Caco-2 (cell line): ENCODE measurements at regions not wholly inside any gene's neighbourhood (a gene's known extent, or its start where the extent isn't known, plus 50 kb on each side); places are given as distances from the start of the nearest gene placed in this dataset.

ENCODE experiments used
- BruUV-seq: library from RNA; stranded (reverse); fragments of 400-500 nt; replicated peaks from 2 replicates; lab custom pipeline; 2021; lab: Mats Ljungman, UMichigan
- CTCF ChIA-PET: fragments of 300-600 bp; sonication (Branson Sonifier 250); formaldehyde crosslinking; loops from one replicate; lab custom pipeline; 2022; ENCODE audit warnings: antibody characterized with exemption; lab: Charles Lee
- POLR2A ChIA-PET: fragments of 300-600 bp; sonication (Branson Sonifier 250); formaldehyde crosslinking; loops from one replicate; lab custom pipeline; 2022; ENCODE audit warnings: antibody characterized with exemption; lab: Charles Lee
- DNase-seq, 2 experiments: peaks; one replicate each; pipeline versions ENCODE4 v3.0.0 to v3.0.0-alpha.2; 2020 to 2022
- H3K27me3 ChIP-seq: replicated peaks from 2 replicates; pipeline ENCODE4 v1.6.0; 2011; ENCODE audit warnings: low read length; ENCODE audit not compliant: control insufficient read depth, insufficient read depth
- H3K36me3 ChIP-seq: 2 replicates; pipeline ENCODE4 v1.5.1; 2011; ENCODE audit warnings: low read length; ENCODE audit not compliant: control insufficient read depth, insufficient read depth
- H3K4me1 ChIP-seq: fragments of 250-450 bp; sonication (Bioruptor Pico); 2 replicates; pipeline ENCODE4 v1.5.1; 2020; ENCODE audit warnings: mild to moderate bottlenecking
- H3K4me3 ChIP-seq: 2 replicates; pipeline ENCODE4 v1.5.1; 2011; ENCODE audit warnings: low read depth, mild to moderate bottlenecking, control low read depth, low read length
- H3K9me3 ChIP-seq: fragments of 250-450 bp; sonication (Bioruptor Pico); 2 replicates; pipeline ENCODE4 v1.5.1; 2020; ENCODE audit warnings: mild to moderate bottlenecking, moderate library complexity
- H3K27ac Mint-ChIP-seq: one replicate; pipeline ENCODE4 v1.8.0; 2022; ENCODE audit warnings: mixed read lengths; ENCODE audit not compliant: unreplicated experiment
- H3K27me3 Mint-ChIP-seq: one replicate; pipeline ENCODE4 v1.8.0; 2022; ENCODE audit warnings: mixed read lengths; ENCODE audit not compliant: insufficient read depth, unreplicated experiment
- H3K36me3 Mint-ChIP-seq: one replicate; pipeline ENCODE4 v1.8.0; 2022; ENCODE audit warnings: mild to moderate bottlenecking, mixed read lengths; ENCODE audit not compliant: insufficient read depth, unreplicated experiment
- H3K4me1 Mint-ChIP-seq: one replicate; pipeline ENCODE4 v1.8.0; 2022; ENCODE audit warnings: low read depth, mixed read lengths; ENCODE audit not compliant: unreplicated experiment
- H3K4me3 Mint-ChIP-seq: one replicate; pipeline ENCODE4 v1.8.0; 2022; ENCODE audit warnings: mild to moderate bottlenecking, moderate library complexity, mixed read lengths; ENCODE audit not compliant: unreplicated experiment
- H3K9me3 Mint-ChIP-seq: one replicate; pipeline ENCODE4 v1.8.0; 2022; ENCODE audit warnings: mixed read lengths; ENCODE audit not compliant: unreplicated experiment
- intact Hi-C: fragments of 100-400 bp; cut with micrococcal nuclease; formaldehyde crosslinking; loops from one replicate; pipeline ENCODE4 v1.10.0; 2022; ENCODE audit not compliant: unreplicated experiment
- TF ChIP-seq, protein P1 (sequence below), 2 experiments: fragments of 200-600 bp in 1 of 2; IDR thresholded peaks; 1 replicate in 1 of 2; 2 replicates in 1 of 2; pipeline versions ENCODE4 v1.5.1 to v1.8.0; 2011 to 2022; ENCODE audit warnings: antibody characterized with exemption in 1 of 2, control low read depth in 1 of 2, inconsistent platforms in 1 of 2, low read depth in 1 of 2, low read length in 1 of 2, mild to moderate bottlenecking in 1 of 2, moderate library complexity in 1 of 2; ENCODE audit not compliant: insufficient read depth in 1 of 2, severe bottlenecking in 1 of 2, unreplicated experiment in 1 of 2

DNA sequence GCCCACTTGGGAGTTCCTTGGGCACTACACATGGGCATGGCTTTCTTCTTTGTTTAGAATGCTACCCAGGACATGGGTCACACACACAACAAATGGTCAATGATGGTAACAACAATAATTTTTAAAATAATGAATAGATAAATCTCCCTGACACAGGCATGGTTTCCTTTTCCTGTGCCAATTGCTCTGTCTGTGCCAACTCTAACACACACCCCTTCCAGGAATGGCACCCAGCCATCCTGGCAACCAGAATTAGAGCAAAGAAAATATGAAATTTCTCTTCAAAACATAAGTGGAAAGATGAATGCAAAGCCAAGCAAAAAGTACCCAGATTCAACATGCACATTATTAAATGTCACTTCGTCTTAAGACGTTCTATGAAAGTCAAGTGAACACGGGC, 104.9 kb upstream of the SOX5 start:
- TF ChIP-seq, protein P1, sequence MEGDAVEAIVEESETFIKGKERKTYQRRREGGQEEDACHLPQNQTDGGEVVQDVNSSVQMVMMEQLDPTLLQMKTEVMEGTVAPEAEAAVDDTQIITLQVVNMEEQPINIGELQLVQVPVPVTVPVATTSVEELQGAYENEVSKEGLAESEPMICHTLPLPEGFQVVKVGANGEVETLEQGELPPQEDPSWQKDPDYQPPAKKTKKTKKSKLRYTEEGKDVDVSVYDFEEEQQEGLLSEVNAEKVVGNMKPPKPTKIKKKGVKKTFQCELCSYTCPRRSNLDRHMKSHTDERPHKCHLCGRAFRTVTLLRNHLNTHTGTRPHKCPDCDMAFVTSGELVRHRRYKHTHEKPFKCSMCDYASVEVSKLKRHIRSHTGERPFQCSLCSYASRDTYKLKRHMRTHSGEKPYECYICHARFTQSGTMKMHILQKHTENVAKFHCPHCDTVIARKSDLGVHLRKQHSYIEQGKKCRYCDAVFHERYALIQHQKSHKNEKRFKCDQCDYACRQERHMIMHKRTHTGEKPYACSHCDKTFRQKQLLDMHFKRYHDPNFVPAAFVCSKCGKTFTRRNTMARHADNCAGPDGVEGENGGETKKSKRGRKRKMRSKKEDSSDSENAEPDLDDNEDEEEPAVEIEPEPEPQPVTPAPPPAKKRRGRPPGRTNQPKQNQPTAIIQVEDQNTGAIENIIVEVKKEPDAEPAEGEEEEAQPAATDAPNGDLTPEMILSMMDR (IDR thresholded peaks at IDR 0.05; ENCODE audit: insufficient read depth in 1 of 2, low read depth in 1 of 2, low read length in 1 of 2, severe bottlenecking in 1 of 2, unreplicated experiment in 1 of 2): no peak
- BruUV-seq: no TSS peak
- no peaks in the 10 kb centered on the region for H3K9me3 ChIP-seq
- H3K4me3 ChIP-seq: no peak overlapping the region
- Mint-ChIP-seq H3K4me3 (no peak overlapping the region), H3K4me1 (no peaks in the 10 kb centered on the region), H3K9me3 (no peaks in the 10 kb centered on the region), H3K36me3 (no peaks in the 10 kb centered on the region), H3K27ac (no peak overlapping the region), H3K27me3 (no peaks in the 10 kb centered on the region)
- intact Hi-C loops: loop anchor here (2.0 kb wide), 1 partner anchor 16 kb away; no protein-coding TSS in a partner anchor
- no peaks in the 10 kb centered on the region for H3K27me3 ChIP-seq
- H3K4me1 ChIP-seq: peaks cover 9% of the 10 kb centered on the region
- CTCF ChIA-PET: no interaction called here
- POLR2A ChIA-PET: no interaction called here
- DNase-seq: no peak
- no peaks in the 10 kb centered on the region for H3K36me3 ChIP-seq

DNA sequence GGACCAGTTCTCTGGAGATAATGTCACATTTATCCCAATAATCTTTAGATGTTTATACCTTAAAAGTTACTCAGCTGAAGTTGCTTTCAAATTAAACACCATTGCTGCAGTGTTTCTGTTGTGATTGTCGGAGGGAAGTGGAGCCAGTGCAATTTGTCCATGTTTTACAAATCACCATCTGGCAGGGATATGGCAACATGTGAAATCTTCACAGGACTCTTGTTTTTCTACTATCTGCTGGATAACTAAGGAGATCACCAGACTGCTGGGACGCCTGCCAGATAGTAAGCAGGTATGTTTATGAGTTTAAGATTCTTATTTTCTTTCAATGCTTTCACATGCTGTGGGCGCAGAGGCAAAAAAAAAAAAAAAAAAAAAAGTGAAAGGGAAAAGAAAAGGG, 100.3 kb upstream of the SOX5 start:
- Mint-ChIP-seq H3K27ac (no peak overlapping the region), H3K4me1 (peaks cover 2% of the 10 kb centered on the region), H3K36me3 (no peaks in the 10 kb centered on the region), H3K27me3 (no peaks in the 10 kb centered on the region), H3K4me3 (no peak overlapping the region), H3K9me3 (no peaks in the 10 kb centered on the region)
- intact Hi-C loops: no loop called here
- no peak for DNase-seq
- no TSS peak for BruUV-seq
- TF ChIP-seq, protein P1 (IDR thresholded peaks at IDR 0.05; ENCODE audit: insufficient read depth in 1 of 2, low read depth in 1 of 2, low read length in 1 of 2, severe bottlenecking in 1 of 2, unreplicated experiment in 1 of 2): no peak
- ChIA-PET POLR2A (no interaction called here), CTCF (no interaction called here)
- Histone ChIP-seq H3K4me3 (no peak overlapping the region), H3K27me3 (no peaks in the 10 kb centered on the region), H3K36me3 (no peaks in the 10 kb centered on the region), H3K4me1 (peaks cover 21% of the 10 kb centered on the region), H3K9me3 (0 out of 2 replicates have a peak, but pooled peaks cover 6% of the 10 kb centered on the region)

DNA sequence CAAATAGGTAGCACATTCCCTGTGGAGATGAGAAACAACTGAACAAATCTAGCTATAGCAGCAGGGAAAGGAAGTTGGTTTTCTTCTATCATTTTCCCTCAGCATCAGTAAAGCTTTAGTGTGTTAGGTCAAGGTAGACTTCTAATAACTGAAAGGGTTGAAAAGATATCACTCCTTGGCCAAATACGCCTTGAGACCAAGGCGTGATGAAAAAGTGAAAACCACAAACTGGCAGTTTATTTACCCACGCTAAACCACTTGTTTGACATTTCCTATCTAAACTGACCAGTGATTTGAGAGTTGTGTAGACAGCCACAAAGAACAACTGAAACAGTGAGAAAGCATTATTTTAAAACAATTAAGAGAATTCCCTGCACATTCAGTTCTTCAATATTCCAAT, 99.6 kb upstream of the SOX5 start:
- Mint-ChIP-seq H3K4me3 (no peak overlapping the region), H3K27me3 (no peaks in the 10 kb centered on the region), H3K36me3 (no peaks in the 10 kb centered on the region), H3K4me1 (peaks cover 8% of the 10 kb centered on the region), H3K9me3 (no peaks in the 10 kb centered on the region), H3K27ac (no peak overlapping the region)
- H3K36me3 ChIP-seq: no peaks in the 10 kb centered on the region
- BruUV-seq: no TSS peak
- H3K27me3 ChIP-seq: no peaks in the 10 kb centered on the region
- ChIA-PET CTCF (no interaction called here), POLR2A (no interaction called here)
- 0 out of 2 replicates have a peak, but pooled peaks cover 6% of the 10 kb centered on the region for H3K9me3 ChIP-seq
- no peak for DNase-seq
- intact Hi-C loops: no loop called here
- H3K4me3 ChIP-seq: no peak overlapping the region
- H3K4me1 ChIP-seq: peaks cover 25% of the 10 kb centered on the region
- TF ChIP-seq, protein P1 (IDR thresholded peaks at IDR 0.05; ENCODE audit: insufficient read depth in 1 of 2, low read depth in 1 of 2, low read length in 1 of 2, severe bottlenecking in 1 of 2, unreplicated experiment in 1 of 2): no peak
